ENCODE measurements at regions not wholly inside any gene's neighbourhood (a gene's known extent, or its start where the extent isn't known, plus 50 kb on each side); places are given as distances from the start of the nearest gene placed in this dataset.

DNA sequence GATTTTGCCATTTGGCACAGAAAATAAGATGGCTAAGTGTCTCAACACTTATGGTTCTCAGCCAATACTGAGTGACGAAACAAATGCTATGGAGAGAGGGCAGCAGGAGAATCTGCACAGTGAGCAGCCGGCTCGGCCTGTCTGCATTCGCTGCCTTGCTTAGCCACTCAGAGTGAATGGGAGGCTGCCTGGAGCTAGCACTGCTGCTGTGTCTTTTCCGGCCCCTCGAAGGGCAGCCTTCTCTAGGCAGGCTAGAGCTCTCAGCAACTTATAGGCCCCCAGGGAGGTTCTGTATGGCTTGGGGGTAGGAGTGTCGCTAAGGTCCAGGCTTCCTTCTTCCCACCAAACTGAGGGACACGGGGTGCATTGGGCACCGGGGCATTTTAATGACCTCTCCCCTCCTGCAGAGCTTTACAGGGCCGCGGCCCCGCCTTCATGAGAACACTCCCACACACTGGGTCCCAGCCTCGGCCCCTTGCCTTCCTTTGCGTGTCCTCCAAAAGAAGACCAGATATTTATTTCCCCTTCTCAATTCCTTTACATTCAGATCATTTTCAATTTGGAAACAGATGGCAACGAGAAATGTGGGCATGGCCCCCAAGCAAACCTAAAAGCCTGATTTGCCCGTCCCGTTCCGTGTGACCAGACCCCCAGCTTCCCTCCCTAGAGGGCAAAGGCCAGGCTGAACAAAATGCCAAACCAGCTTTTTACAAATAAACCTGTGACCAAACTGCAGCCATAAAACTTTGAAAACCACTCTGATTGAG lies 670.9 kb downstream of the TOX3 start:
- no peak overlapping the region for H3K27ac ChIP-seq (ENCODE audit: low read depth, low read length)
- H3K4me1 ChIP-seq (ENCODE audit: control insufficient read depth, insufficient read depth, low read length), result peaks cover 11% of the 10 kb centered on the region
- WGBS (ENCODE audit: insufficient coverage), result 51% methylated on average over 17 of the region's 18 CpGs
- DNase-seq (ENCODE audit: low read depth in 4 of 6, low spot score in 6 of 6), result peak in 3 of 6 donors; percentile 2 to 32 (median 5)
- no peak overlapping the region for H3K4me3 ChIP-seq (ENCODE audit: low read depth, low read length)
- H3K9me3 ChIP-seq (ENCODE audit: control insufficient read depth, insufficient read depth, low read length), result no peaks in the 10 kb centered on the region
- H3K36me3 ChIP-seq (ENCODE audit: control insufficient read depth, insufficient read depth, low read length), result no peaks in the 10 kb centered on the region
- H3K27me3 ChIP-seq (ENCODE audit: control insufficient read depth, insufficient read depth, low read length), result no peaks in the 10 kb centered on the region

DNA sequence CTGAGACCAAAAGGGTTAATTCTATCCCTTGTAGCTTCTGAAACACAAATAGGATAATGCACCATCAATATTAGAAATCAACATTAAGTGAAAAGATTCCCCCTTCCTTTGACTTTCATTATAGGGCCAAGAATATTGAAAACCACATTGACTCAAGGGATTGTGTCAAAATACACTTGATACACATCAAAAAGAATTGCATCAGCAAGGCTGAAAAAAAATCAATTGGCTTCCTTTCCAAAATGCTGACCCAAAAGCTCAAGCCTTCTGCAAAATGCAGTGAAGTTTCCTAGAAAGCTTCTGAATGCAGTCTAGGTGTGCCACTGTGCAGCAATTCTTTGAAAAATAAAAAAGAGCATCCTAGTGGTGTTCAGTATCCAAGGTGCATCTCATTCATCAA lies 674.4 kb downstream of the TOX3 start:
- no peaks in the 10 kb centered on the region for H3K27me3 ChIP-seq (ENCODE audit: control insufficient read depth, insufficient read depth, low read length)
- H3K4me3 ChIP-seq (ENCODE audit: low read depth, low read length), result no peak overlapping the region
- no peaks in the 10 kb centered on the region for H3K36me3 ChIP-seq (ENCODE audit: control insufficient read depth, insufficient read depth, low read length)
- H3K9me3 ChIP-seq (ENCODE audit: control insufficient read depth, insufficient read depth, low read length), result no peaks in the 10 kb centered on the region
- H3K4me1 ChIP-seq (ENCODE audit: control insufficient read depth, insufficient read depth, low read length), result peaks cover 11% of the 10 kb centered on the region
- no peak for DNase-seq (ENCODE audit: low read depth in 4 of 6, low spot score in 6 of 6)
- no peak overlapping the region for H3K27ac ChIP-seq (ENCODE audit: low read depth, low read length)

DNA sequence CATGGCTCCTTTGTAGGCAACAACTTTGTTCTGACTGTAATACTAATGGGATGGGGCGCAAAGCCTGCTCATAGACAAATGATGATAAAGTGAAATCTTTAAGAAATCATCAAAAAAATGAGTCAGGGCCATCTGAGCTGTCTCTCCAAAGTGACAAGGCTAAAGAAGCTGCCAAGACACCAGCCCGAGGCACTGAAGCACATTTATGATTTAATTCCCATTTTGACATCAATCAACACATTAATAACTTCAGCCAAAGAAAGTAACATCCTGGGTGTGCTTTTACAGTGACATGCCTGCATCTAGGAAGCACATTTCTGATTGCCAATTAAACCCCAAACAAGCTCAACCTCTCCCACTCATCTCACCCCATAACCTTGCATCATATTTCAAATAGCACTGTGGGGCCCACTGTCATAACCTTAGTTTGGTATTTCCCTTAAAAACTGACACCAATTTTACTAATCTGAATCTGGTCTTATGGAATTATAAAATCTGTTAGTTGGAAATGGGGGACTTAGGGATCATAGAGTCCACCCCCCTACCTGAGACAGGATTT lies 676.6 kb downstream of the TOX3 start:
- Histone ChIP-seq H3K4me3 (ENCODE audit: low read depth, low read length) (no peak overlapping the region), H3K27me3 (ENCODE audit: control insufficient read depth, insufficient read depth, low read length) (no peaks in the 10 kb centered on the region), H3K27ac (ENCODE audit: low read depth, low read length) (no peak overlapping the region), H3K9me3 (ENCODE audit: control insufficient read depth, insufficient read depth, low read length) (no peaks in the 10 kb centered on the region), H3K4me1 (ENCODE audit: control insufficient read depth, insufficient read depth, low read length) (peaks cover under 1% of the 10 kb centered on the region), H3K36me3 (ENCODE audit: control insufficient read depth, insufficient read depth, low read length) (no peaks in the 10 kb centered on the region)
- peak in 1 of 6 donors; percentile 63 for DNase-seq (ENCODE audit: low read depth in 4 of 6, low spot score in 6 of 6)
- 64% methylated on average over 1 of the region's 2 CpGs for WGBS (ENCODE audit: insufficient coverage)

DNA sequence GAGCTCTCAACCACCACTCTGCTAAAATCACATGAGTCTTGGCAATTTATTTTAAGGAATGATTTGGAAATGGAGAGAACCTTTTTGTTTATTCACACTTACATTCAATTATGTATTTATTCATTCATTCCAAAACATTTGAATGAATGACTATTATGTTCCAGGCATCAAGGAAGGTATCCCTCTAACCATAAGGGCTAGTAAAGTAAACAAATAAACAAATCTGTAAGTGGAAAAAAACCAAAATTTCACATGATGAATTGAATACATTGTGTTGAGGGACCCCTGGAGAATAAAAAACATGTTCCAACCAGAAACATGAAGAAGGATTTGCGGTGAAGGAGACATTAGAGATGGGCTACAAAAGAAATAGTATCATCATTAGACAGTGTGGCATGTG lies 677.8 kb downstream of the TOX3 start:
- H3K27me3 ChIP-seq (ENCODE audit: control insufficient read depth, insufficient read depth, low read length), result no peaks in the 10 kb centered on the region
- DNase-seq (ENCODE audit: low read depth in 4 of 6, low spot score in 6 of 6), result peak in 1 of 6 donors; percentile 59
- H3K4me1 ChIP-seq (ENCODE audit: control insufficient read depth, insufficient read depth, low read length), result no peaks in the 10 kb centered on the region
- WGBS (ENCODE audit: insufficient coverage), result no CpG with 5 or more reads among the region's 1 CpG
- H3K4me3 ChIP-seq (ENCODE audit: low read depth, low read length), result no peak overlapping the region
- H3K9me3 ChIP-seq (ENCODE audit: control insufficient read depth, insufficient read depth, low read length), result no peaks in the 10 kb centered on the region
- H3K36me3 ChIP-seq (ENCODE audit: control insufficient read depth, insufficient read depth, low read length), result no peaks in the 10 kb centered on the region
- no peak overlapping the region for H3K27ac ChIP-seq (ENCODE audit: low read depth, low read length)

DNA sequence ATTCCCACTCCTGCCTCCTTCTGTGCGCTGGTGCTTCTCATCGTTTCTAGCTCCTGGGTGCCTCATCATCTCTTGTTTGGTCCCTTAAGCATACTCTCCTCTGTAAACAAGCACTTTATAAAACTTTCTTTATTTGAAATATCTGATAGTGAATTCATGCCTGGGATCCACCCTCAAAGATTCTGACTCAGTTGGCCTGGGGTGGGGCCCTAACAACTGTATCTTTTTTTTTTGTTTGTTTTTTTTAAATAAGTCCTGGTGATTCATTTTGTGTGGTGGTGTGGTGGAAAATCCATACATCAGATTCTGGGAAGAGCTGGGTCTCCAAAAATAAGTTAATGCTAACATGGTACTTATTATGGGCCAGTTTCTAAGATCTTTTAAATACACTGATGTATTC lies 678.3 kb downstream of the TOX3 start:
- no peaks in the 10 kb centered on the region for H3K9me3 ChIP-seq (ENCODE audit: control insufficient read depth, insufficient read depth, low read length)
- no peaks in the 10 kb centered on the region for H3K36me3 ChIP-seq (ENCODE audit: control insufficient read depth, insufficient read depth, low read length)
- no peak overlapping the region for H3K4me3 ChIP-seq (ENCODE audit: low read depth, low read length)
- H3K4me1 ChIP-seq (ENCODE audit: control insufficient read depth, insufficient read depth, low read length), result no peaks in the 10 kb centered on the region
- DNase-seq (ENCODE audit: low read depth in 4 of 6, low spot score in 6 of 6), result no peak
- H3K27me3 ChIP-seq (ENCODE audit: control insufficient read depth, insufficient read depth, low read length), result no peaks in the 10 kb centered on the region
- WGBS (ENCODE audit: insufficient coverage), result 100% methylated on average over 1 of the region's 2 CpGs
- no peak overlapping the region for H3K27ac ChIP-seq (ENCODE audit: low read depth, low read length)

DNA sequence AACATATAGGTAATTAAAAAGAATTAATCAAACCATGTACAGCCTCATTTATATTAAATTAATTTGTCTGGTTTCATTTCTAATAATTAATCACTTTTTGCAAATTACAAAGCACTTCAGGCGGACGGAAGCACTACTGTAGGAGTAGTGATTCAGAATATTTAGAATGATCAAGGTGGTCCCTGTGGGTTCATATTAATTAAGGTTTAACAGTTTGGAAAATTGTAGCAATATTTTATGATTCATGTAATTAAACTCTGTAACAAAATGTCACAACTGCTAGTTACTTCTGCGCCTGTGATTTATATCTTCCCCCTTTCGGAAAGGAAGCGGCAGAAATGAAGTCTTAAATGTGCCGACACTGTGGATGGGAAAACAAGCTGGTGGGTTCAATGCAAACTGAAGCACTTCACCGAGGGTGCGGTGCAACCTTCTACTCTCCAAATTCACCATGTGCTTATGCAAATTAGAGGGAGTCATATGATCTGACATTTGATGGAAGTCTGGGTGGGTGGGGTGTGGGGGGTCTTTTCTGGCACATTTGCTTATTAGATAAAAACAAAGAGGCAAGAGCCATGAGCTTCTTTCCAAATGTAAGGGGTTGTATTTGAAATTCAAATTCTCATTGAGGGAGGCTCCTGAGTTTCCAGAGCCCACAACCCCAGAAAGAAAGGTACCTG lies 679.4 kb downstream of the TOX3 start:
- no CpG with 5 or more reads among the region's 8 CpGs for WGBS (ENCODE audit: insufficient coverage)
- Histone ChIP-seq H3K27ac (ENCODE audit: low read depth, low read length) (no peak overlapping the region), H3K36me3 (ENCODE audit: control insufficient read depth, insufficient read depth, low read length) (no peaks in the 10 kb centered on the region), H3K4me1 (ENCODE audit: control insufficient read depth, insufficient read depth, low read length) (no peaks in the 10 kb centered on the region), H3K9me3 (ENCODE audit: control insufficient read depth, insufficient read depth, low read length) (no peaks in the 10 kb centered on the region), H3K27me3 (ENCODE audit: control insufficient read depth, insufficient read depth, low read length) (no peaks in the 10 kb centered on the region), H3K4me3 (ENCODE audit: low read depth, low read length) (no peak overlapping the region)
- peak in 3 of 6 donors; percentile 11 to 87 (median 52) for DNase-seq (ENCODE audit: low read depth in 4 of 6, low spot score in 6 of 6)

DNA sequence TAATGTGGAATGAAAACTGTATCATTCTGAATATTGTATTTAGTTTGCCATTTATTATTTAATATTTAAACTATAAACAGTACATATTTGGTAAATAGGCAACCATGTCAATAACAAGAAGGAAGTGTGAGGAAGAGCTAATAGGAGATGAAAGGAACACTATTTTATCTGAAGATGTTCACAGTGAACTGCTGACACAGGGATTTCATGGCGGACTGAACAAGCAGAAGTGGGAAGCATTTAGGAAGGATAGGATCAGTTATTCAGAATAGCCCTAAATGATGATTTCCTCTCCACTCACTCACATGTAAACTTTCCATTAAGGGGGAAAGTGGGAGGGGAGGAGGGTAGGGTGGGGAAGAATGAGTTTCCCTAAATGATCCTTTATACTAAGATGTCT lies 682.4 kb downstream of the TOX3 start:
- H3K4me1 ChIP-seq (ENCODE audit: control insufficient read depth, insufficient read depth, low read length), result no peaks in the 10 kb centered on the region
- no peaks in the 10 kb centered on the region for H3K27me3 ChIP-seq (ENCODE audit: control insufficient read depth, insufficient read depth, low read length)
- H3K27ac ChIP-seq (ENCODE audit: low read depth, low read length), result no peak overlapping the region
- no peak for DNase-seq (ENCODE audit: low read depth in 4 of 6, low spot score in 6 of 6)
- no CpG with 5 or more reads among the region's 1 CpG for WGBS (ENCODE audit: insufficient coverage)
- no peaks in the 10 kb centered on the region for H3K36me3 ChIP-seq (ENCODE audit: control insufficient read depth, insufficient read depth, low read length)
- no peaks in the 10 kb centered on the region for H3K9me3 ChIP-seq (ENCODE audit: control insufficient read depth, insufficient read depth, low read length)
- no peak overlapping the region for H3K4me3 ChIP-seq (ENCODE audit: low read depth, low read length)

DNA sequence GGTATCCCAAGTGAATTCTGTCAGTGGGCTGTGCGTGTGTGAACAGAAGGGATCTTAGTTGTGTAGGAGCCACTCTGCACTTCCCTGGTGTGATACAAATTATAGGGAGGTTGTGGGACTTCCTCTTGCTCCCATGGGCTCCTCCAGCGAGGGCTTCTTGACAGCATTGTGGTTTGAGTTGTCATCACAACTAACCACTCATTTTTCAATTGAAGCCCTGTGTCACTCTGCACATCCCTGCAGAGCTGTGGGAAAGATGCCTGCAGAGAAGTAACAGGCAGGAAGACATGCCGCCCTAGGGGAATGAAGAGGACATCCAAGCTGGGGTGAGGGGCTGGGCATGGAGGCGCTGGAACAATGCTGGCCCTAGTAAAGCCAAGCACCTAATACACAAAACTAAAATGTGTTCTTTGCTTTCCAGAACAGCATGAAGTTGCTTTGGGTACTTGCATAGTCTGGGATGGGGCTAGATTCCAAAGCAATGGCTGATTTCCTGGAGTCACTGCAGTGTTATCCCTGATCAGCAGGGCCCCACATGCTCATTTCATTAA lies 692.5 kb downstream of the TOX3 start:
- peaks cover 3% of the 10 kb centered on the region for H3K9me3 ChIP-seq (ENCODE audit: control insufficient read depth, insufficient read depth, low read length)
- no peaks in the 10 kb centered on the region for H3K27me3 ChIP-seq (ENCODE audit: control insufficient read depth, insufficient read depth, low read length)
- no peaks in the 10 kb centered on the region for H3K4me1 ChIP-seq (ENCODE audit: control insufficient read depth, insufficient read depth, low read length)
- WGBS (ENCODE audit: insufficient coverage), result 71% methylated on average over 2 of the region's 4 CpGs
- no peak for DNase-seq (ENCODE audit: low read depth in 4 of 6, low spot score in 6 of 6)
- no peak overlapping the region for H3K4me3 ChIP-seq (ENCODE audit: low read depth, low read length)
- H3K27ac ChIP-seq (ENCODE audit: low read depth, low read length), result no peak overlapping the region
- H3K36me3 ChIP-seq (ENCODE audit: control insufficient read depth, insufficient read depth, low read length), result no peaks in the 10 kb centered on the region

DNA sequence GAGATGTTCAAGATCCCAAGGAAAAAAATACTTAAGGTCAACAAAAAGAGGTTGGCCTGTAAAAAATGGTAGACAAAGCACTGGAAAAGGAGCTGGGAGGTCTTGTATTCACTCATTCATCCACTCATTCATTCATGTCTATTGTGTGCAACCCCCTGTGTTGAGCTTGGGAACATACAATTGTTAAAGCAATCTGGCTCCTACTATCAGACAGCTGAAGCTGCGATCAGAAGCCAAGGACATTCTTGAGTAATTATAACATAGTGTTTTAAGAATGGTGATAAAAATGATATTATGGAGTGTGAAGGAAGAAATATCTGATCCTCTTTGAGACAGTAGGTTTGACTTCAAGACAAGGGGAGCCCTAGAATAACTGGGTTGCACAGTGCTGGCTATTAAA lies 693.4 kb downstream of the TOX3 start:
- 56% methylated on average over 1 of the region's 1 CpG for WGBS (ENCODE audit: insufficient coverage)
- H3K9me3 ChIP-seq (ENCODE audit: control insufficient read depth, insufficient read depth, low read length), result peaks cover 3% of the 10 kb centered on the region

More for the DNA sequence above, 693.4 kb downstream of the TOX3 start:
- no peaks in the 10 kb centered on the region for H3K4me1 ChIP-seq (ENCODE audit: control insufficient read depth, insufficient read depth, low read length)
- no peaks in the 10 kb centered on the region for H3K27me3 ChIP-seq (ENCODE audit: control insufficient read depth, insufficient read depth, low read length)
- no peaks in the 10 kb centered on the region for H3K36me3 ChIP-seq (ENCODE audit: control insufficient read depth, insufficient read depth, low read length)
- no peak for DNase-seq (ENCODE audit: low read depth in 4 of 6, low spot score in 6 of 6)
- H3K27ac ChIP-seq (ENCODE audit: low read depth, low read length), result no peak overlapping the region
- H3K4me3 ChIP-seq (ENCODE audit: low read depth, low read length), result no peak overlapping the region
